Common myeloid progenitor, CD34-positive (primary cell): ENCODE measurements at regions not wholly inside any gene's neighbourhood (a gene's known extent, or its start where the extent isn't known, plus 50 kb on each side); places are given as distances from the start of the nearest gene placed in this dataset.

Experiments
- CTCF ChIA-PET: fragments of 350-600 bp; sonication (Branson Sonifier 250); formaldehyde crosslinking; loops from one replicate; lab custom pipeline; 2021; ENCODE audit warnings: antibody characterized with exemption; lab: Charles Lee
- POLR2A ChIA-PET: fragments of 350-600 bp; sonication (Branson Sonifier 250); formaldehyde crosslinking; loops from one replicate; lab custom pipeline; 2021; ENCODE audit warnings: antibody characterized with exemption; lab: Charles Lee
- DNase-seq, 3 donors: peaks; one replicate each; pipeline versions ENCODE4 v3.0.0 to v3.0.0-alpha.2; 2013
- H3K27ac ChIP-seq, 2 experiments: 1 replicate in 1 of 2; 2 replicates in 1 of 2; pipeline ENCODE4 v1.7.0; 2013; ENCODE audit warnings: inconsistent platforms in 2 of 2, low read length in 2 of 2, mild to moderate bottlenecking in 2 of 2, low read depth in 1 of 2, moderate library complexity in 1 of 2; ENCODE audit not compliant: severe bottlenecking in 2 of 2, insufficient read depth in 1 of 2, poor library complexity in 1 of 2
- H3K27me3 ChIP-seq, 5 experiments: replicated peaks in 2 of 5; 1 replicate in 3 of 5; 2 replicates in 2 of 5; pipeline versions ENCODE4 v1.6.1 to v1.7.0; 2013; ENCODE audit warnings: low read length in 4 of 5, mild to moderate bottlenecking in 2 of 5, moderate library complexity in 2 of 5, inconsistent platforms in 1 of 5; ENCODE audit not compliant: insufficient read depth in 5 of 5, control insufficient read depth in 4 of 5
- H3K36me3 ChIP-seq, 4 experiments: 1 replicate in 2 of 4; 2 replicates in 2 of 4; pipeline versions ENCODE4 v1.6.1 to v1.7.0; 2013; ENCODE audit warnings: low read length in 3 of 4, control low read depth in 1 of 4, mild to moderate bottlenecking in 1 of 4; ENCODE audit not compliant: control insufficient read depth in 4 of 4, insufficient read depth in 4 of 4
- H3K4me1 ChIP-seq, 4 experiments: 1 replicate in 3 of 4; 2 replicates in 1 of 4; pipeline versions ENCODE4 v1.6.1 to v1.7.1; 2013; ENCODE audit warnings: low read length in 3 of 4, mild to moderate bottlenecking in 3 of 4, control low read depth in 1 of 4, inconsistent platforms in 1 of 4, moderate library complexity in 1 of 4; ENCODE audit not compliant: control insufficient read depth in 4 of 4, insufficient read depth in 4 of 4; ENCODE audit errors: control extremely low read depth in 1 of 4
- H3K4me3 ChIP-seq, 7 experiments: 1 replicate in 4 of 7; 2 replicates in 3 of 7; pipeline versions ENCODE4 v1.5.1 to v1.7.0; 2013; ENCODE audit warnings: mild to moderate bottlenecking in 7 of 7, low read length in 6 of 7, moderate library complexity in 6 of 7, inconsistent platforms in 2 of 7, low read depth in 2 of 7, control low read depth in 1 of 7; ENCODE audit not compliant: insufficient read depth in 4 of 7, control insufficient read depth in 1 of 7; ENCODE audit errors: extremely low read depth in 1 of 7
- H3K9me3 ChIP-seq, 5 experiments: 1 replicate in 4 of 5; 2 replicates in 1 of 5; pipeline versions ENCODE4 v1.6.1 to v1.7.1; 2013; ENCODE audit warnings: low read length in 4 of 5, mild to moderate bottlenecking in 2 of 5, inconsistent platforms in 1 of 5, low read depth in 1 of 5, moderate library complexity in 1 of 5; ENCODE audit not compliant: control insufficient read depth in 4 of 5, insufficient read depth in 2 of 5; ENCODE audit errors: control extremely low read depth in 1 of 5
- WGBS: methylation state at CpG from one replicate; pipeline ENCODE4 v1.1.5; 2013; ENCODE audit not compliant: insufficient coverage; 5-methylcytosine and 5-hydroxymethylcytosine counted together

GRCh38 chr14:49527221-49527620, 59.0 kb downstream of the RPS29 start:
- no peak for DNase-seq
- no peak overlapping the region for H3K4me3 ChIP-seq
- H3K4me1 ChIP-seq, result no peaks in the 10 kb centered on the region
- POLR2A ChIA-PET, result no interaction called here
- H3K9me3 ChIP-seq, result peaks cover 0 to 2% (median 0%) of the 10 kb centered on the region in 5 experiments
- 100% methylated on average over 1 of the region's 1 CpG for WGBS
- no peak overlapping the region for H3K27ac ChIP-seq
- H3K36me3 ChIP-seq, result no peaks in the 10 kb centered on the region
- CTCF ChIA-PET, result no interaction called here
- no peaks in the 10 kb centered on the region for H3K27me3 ChIP-seq

- H3K27me3 ChIP-seq, result no peaks in the 10 kb centered on the region
- H3K9me3 ChIP-seq, result peaks cover 0 to 2% (median 0%) of the 10 kb centered on the region in 5 experiments
- H3K36me3 ChIP-seq, result no peaks in the 10 kb centered on the region
- ChIA-PET POLR2A (no interaction called here), CTCF (no interaction called here)
- no peak for DNase-seq
- H3K4me3 ChIP-seq, result no peak overlapping the region
- H3K27ac ChIP-seq, result no peak overlapping the region
- H3K4me1 ChIP-seq, result no peaks in the 10 kb centered on the region
Measured at GRCh38 chr14:49526101-49526500, 60.1 kb downstream of the RPS29 start.

DNA sequence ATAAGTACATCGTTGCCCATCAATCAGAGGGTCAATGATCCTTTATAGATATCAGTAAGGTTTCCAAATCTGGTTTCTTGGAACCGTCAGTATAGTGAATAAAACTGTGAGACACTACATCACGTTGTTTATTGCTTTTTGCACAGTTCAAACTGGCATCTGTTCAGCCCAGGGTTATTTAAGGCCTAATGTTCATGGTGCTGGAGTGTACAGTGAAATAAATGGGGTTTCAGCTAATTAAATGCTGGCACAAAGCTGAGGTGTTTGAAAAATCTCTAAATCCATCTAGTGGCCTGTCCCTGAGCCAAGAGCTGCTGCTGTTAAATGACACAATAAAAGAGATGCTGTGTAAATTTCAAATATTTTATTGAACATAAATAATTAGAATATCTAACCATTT, 69.9 kb downstream of the RPS29 start:
- H3K4me1 ChIP-seq, result no peaks in the 10 kb centered on the region
- 91% methylated on average over 2 of the region's 3 CpGs for WGBS
- ChIA-PET CTCF (interaction anchor here (2.0 kb wide), 1 partner anchor 53 kb away, joined by 5 read pairs; no protein-coding TSS in a partner anchor), POLR2A (no interaction called here)
- no peaks in the 10 kb centered on the region for H3K9me3 ChIP-seq
- no peak for DNase-seq
- no peaks in the 10 kb centered on the region for H3K27me3 ChIP-seq
- no peak overlapping the region for H3K4me3 ChIP-seq
- no peaks in the 10 kb centered on the region for H3K36me3 ChIP-seq
- no peak overlapping the region for H3K27ac ChIP-seq

GRCh38 chr14:49512571-49512970, 73.6 kb downstream of the RPS29 start:
- Histone ChIP-seq H3K36me3 (no peaks in the 10 kb centered on the region), H3K4me3 (no peak overlapping the region), H3K27ac (no peak overlapping the region), H3K9me3 (peaks cover 0 to 6% (median 0%) of the 10 kb centered on the region in 5 experiments), H3K27me3 (no peaks in the 10 kb centered on the region), H3K4me1 (no peaks in the 10 kb centered on the region)
- POLR2A ChIA-PET, result no interaction called here
- no peak for DNase-seq
- CTCF ChIA-PET, result interaction anchor here (1.7 kb wide), 1 partner anchor 9 kb away, joined by 4 read pairs; no protein-coding TSS in a partner anchor

DNA sequence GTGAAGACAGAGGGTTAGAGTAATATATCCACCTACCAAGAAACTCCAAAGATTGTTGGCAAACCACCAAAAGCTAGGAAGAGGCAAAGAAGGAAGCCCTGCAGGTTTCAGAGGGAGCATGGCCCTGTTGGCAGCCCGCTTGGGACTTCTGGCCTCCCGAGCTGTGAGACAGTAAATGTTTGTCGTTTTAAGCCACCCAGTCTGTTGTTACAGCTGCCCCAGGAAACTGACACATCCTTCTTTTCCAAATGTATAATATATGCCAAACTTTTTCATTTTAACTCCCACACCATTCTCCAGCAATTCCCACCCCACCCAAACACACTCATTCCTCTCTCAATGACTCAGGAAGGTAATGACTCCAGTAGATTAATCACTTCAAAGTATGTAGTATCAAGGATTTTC, 74.0 kb downstream of the RPS29 start:
- Histone ChIP-seq H3K9me3 (peaks cover 0 to 6% (median 0%) of the 10 kb centered on the region in 5 experiments), H3K36me3 (no peaks in the 10 kb centered on the region), H3K27me3 (no peaks in the 10 kb centered on the region), H3K4me1 (no peaks in the 10 kb centered on the region), H3K4me3 (no peak overlapping the region), H3K27ac (no peak overlapping the region)
- ChIA-PET CTCF (interaction anchor here (1.7 kb wide), 1 partner anchor 9 kb away, joined by 4 read pairs; no protein-coding TSS in a partner anchor), POLR2A (no interaction called here)
- 79% methylated on average over 3 of the region's 3 CpGs for WGBS
- DNase-seq, result no peak

GRCh38 chr14:49508124-49508523, 78.1 kb downstream of the RPS29 start:
- Histone ChIP-seq H3K4me1 (peaks cover 15 to 26% (median 21%) of the 10 kb centered on the region in 4 experiments), H3K9me3 (peaks cover 0 to 6% (median 0%) of the 10 kb centered on the region in 5 experiments), H3K27me3 (no peaks in the 10 kb centered on the region), H3K4me3 (no peak overlapping the region), H3K27ac (no peak overlapping the region), H3K36me3 (no peaks in the 10 kb centered on the region)
- no peak for DNase-seq
- ChIA-PET POLR2A (no interaction called here), CTCF (no interaction called here)

- Histone ChIP-seq H3K27ac (no peak overlapping the region), H3K4me3 (no peak overlapping the region), H3K36me3 (no peaks in the 10 kb centered on the region), H3K27me3 (no peaks in the 10 kb centered on the region), H3K9me3 (peaks cover 0 to 6% (median 0%) of the 10 kb centered on the region in 5 experiments), H3K4me1 (peaks cover 18 to 37% (median 28%) of the 10 kb centered on the region in 4 experiments)
- ChIA-PET POLR2A (no interaction called here), CTCF (interaction anchor here (2.6 kb wide), 1 partner anchor 45 kb away, joined by 9 read pairs; no protein-coding TSS in a partner anchor)
- WGBS, result no CpG with 5 or more reads among the region's 2 CpGs
- no peak for DNase-seq
Measured at GRCh38 chr14:49506650-49507049, 79.5 kb downstream of the RPS29 start.
